Lung (tissue), 11 donors: ENCODE measurements at regions not wholly inside any gene's neighbourhood (a gene's known extent, or its start where the extent isn't known, plus 50 kb on each side); places are given as distances from the start of the nearest gene placed in this dataset.

Source experiments
- ATAC-seq: fragments of 200-7000 bp; cut with Tn5 transposase; one replicate; pipeline ENCODE4 v1.9.1; 2020; ENCODE audit warnings: moderate number of reproducible peaks; ENCODE audit not compliant: insufficient read depth, low FRiP score
- DNase-seq, 3 donors: peaks; one replicate each; pipeline ENCODE4 v3.0.0-alpha.2; 2013 to 2017
- H3K27ac ChIP-seq, 2 donors: one replicate each; pipeline ENCODE4 v1.5.1; 2013; ENCODE audit warnings: mild to moderate bottlenecking in 2 of 2, moderate library complexity in 2 of 2, control low read depth in 1 of 2, inconsistent platforms in 1 of 2, low read depth in 1 of 2, low read length in 1 of 2
- H3K27me3 ChIP-seq, 3 donors: one replicate each; pipeline ENCODE4 v1.5.1; 2013; ENCODE audit warnings: low read length in 2 of 3; ENCODE audit not compliant: control insufficient read depth in 3 of 3, insufficient read depth in 3 of 3
- H3K36me3 ChIP-seq, 4 donors: one replicate each; pipeline ENCODE4 v1.5.1; 2013; ENCODE audit warnings: low read length in 4 of 4, mild to moderate bottlenecking in 1 of 4, moderate library complexity in 1 of 4; ENCODE audit not compliant: control insufficient read depth in 4 of 4, insufficient read depth in 4 of 4
- H3K4me1 ChIP-seq, 5 donors: one replicate each; pipeline ENCODE4 v1.5.1; 2013; ENCODE audit warnings: low read length in 5 of 5, mild to moderate bottlenecking in 2 of 5, moderate library complexity in 1 of 5; ENCODE audit not compliant: control insufficient read depth in 5 of 5, insufficient read depth in 5 of 5
- H3K4me3 ChIP-seq: one replicate; pipeline ENCODE4 v1.5.1; 2013; ENCODE audit warnings: mild to moderate bottlenecking, control low read depth, moderate library complexity
- H3K9ac ChIP-seq, 2 donors: one replicate each; pipeline ENCODE4 v1.5.1; 2013; ENCODE audit warnings: low read length in 2 of 2, control low read depth in 1 of 2; ENCODE audit not compliant: insufficient read depth in 1 of 2
- H3K9me3 ChIP-seq, 4 donors: one replicate each; pipeline ENCODE4 v1.5.1; 2013; ENCODE audit warnings: low read length in 3 of 4, mild to moderate bottlenecking in 1 of 4, moderate library complexity in 1 of 4; ENCODE audit not compliant: control insufficient read depth in 4 of 4, insufficient read depth in 3 of 4
- WGBS, 2 donors: extraction: QIAGEN DNeasy Blood & Tissue Kit; methylation state at CpG; one replicate each; pipeline ENCODE4 v1.1.7; 2013; 5-methylcytosine and 5-hydroxymethylcytosine counted together
- TF ChIP-seq, protein P1 (sequence below): IDR thresholded peaks from 2 replicates; pipeline ENCODE4 v1.5.1; 2012; ENCODE audit warnings: mild to moderate bottlenecking; ENCODE audit errors: control extremely low read depth, extremely low read depth
- donor health status: control.
- donor health status: control.
- donor health status: Bipolar disorder and iron deficiency.
- donor health status: healthy.
- donor health status: DM: yes; HTN: yes; CAD: no.

GRCh38 chr3:22940285-22940684 lies 262.8 kb upstream of the UBE2E2 start:
- ATAC-seq (no peak), DNase-seq (no peak)
- Histone ChIP-seq H3K36me3 (no peaks in the 10 kb centered on the region), H3K9ac (no peak overlapping the region), H3K27ac (no peak overlapping the region), H3K4me3 (no peak overlapping the region), H3K27me3 (no peaks in the 10 kb centered on the region), H3K4me1 (peaks cover 0 to 39% (median 0%) of the 10 kb centered on the region in 5 donors), H3K9me3 (no peaks in the 10 kb centered on the region)
- WGBS, 2 donors, result 80 to 96% methylated on average over 7 of the region's 7 CpGs
- TF ChIP-seq, protein P1, sequence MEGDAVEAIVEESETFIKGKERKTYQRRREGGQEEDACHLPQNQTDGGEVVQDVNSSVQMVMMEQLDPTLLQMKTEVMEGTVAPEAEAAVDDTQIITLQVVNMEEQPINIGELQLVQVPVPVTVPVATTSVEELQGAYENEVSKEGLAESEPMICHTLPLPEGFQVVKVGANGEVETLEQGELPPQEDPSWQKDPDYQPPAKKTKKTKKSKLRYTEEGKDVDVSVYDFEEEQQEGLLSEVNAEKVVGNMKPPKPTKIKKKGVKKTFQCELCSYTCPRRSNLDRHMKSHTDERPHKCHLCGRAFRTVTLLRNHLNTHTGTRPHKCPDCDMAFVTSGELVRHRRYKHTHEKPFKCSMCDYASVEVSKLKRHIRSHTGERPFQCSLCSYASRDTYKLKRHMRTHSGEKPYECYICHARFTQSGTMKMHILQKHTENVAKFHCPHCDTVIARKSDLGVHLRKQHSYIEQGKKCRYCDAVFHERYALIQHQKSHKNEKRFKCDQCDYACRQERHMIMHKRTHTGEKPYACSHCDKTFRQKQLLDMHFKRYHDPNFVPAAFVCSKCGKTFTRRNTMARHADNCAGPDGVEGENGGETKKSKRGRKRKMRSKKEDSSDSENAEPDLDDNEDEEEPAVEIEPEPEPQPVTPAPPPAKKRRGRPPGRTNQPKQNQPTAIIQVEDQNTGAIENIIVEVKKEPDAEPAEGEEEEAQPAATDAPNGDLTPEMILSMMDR, result no peak

DNA sequence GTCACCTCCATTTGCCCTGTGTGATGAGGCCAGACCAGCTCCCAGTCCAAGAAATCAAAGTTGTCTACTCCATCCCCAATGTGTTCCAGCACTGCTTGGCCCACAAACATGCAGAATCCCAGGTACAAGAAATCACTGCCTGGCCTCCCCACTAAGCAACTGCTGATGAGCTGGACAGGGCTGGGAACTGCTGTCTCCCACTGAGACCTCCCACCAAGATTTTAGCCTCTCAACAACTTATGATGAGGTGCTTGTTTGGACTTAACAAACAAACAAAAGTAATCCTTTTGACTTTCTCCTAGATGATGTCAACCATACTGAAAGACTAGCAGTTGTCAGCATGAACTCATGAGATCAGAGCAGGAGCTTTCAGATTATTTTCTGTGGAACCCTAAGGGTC lies 260.1 kb upstream of the UBE2E2 start:
- peaks cover 0 to 27% (median 0%) of the 10 kb centered on the region in 5 donors for H3K4me1 ChIP-seq
- no peaks in the 10 kb centered on the region for H3K27me3 ChIP-seq
- no peak overlapping the region for H3K4me3 ChIP-seq
- peak; percentile 68 to 91 (median 90) for DNase-seq
- ATAC-seq, result no peak
- no peaks in the 10 kb centered on the region for H3K36me3 ChIP-seq
- no peak overlapping the region for H3K27ac ChIP-seq
- H3K9ac ChIP-seq, result no peak overlapping the region
- H3K9me3 ChIP-seq, result no peaks in the 10 kb centered on the region
- TF ChIP-seq, protein P1, result no peak

DNA sequence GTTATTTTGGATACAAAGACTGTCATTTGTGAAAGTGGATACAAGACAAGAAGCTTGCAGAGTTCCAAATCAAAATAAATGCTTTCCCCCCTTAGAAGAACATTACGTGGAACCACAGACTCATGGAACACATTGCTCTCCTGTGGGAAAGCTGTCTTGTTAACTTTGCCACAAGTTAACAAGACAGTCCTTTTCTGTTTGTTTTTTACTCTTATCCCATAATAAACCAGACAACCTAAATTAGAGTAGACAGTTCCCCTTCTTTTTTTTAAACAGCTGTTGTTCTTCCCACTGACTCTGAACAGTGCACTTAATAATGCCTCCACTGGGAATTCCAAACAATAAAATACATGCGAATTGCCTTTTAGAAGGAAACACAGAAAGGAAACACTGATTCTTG lies 255.3 kb upstream of the UBE2E2 start:
- ATAC-seq, result no peak
- Histone ChIP-seq H3K27ac (no peak overlapping the region), H3K4me3 (no peak overlapping the region), H3K36me3 (no peaks in the 10 kb centered on the region), H3K4me1 (peaks cover 0 to 21% (median 0%) of the 10 kb centered on the region in 5 donors), H3K9ac (no peak overlapping the region), H3K27me3 (no peaks in the 10 kb centered on the region), H3K9me3 (peaks cover 0 to 5% (median 0%) of the 10 kb centered on the region in 4 donors)
- peak in 1 of 3 donors; percentile 23 for DNase-seq
- TF ChIP-seq, protein P1, result no peak
- WGBS, 2 donors, result 79 to 90% methylated on average over 2 of the region's 2 CpGs

GRCh38 chr3:22951910-22952309 lies 251.2 kb upstream of the UBE2E2 start:
- Histone ChIP-seq H3K4me3 (no peak overlapping the region), H3K9me3 (peaks cover 0 to 5% (median 0%) of the 10 kb centered on the region in 4 donors), H3K27ac (no peak overlapping the region), H3K4me1 (peaks cover 0 to 6% (median 0%) of the 10 kb centered on the region in 5 donors), H3K36me3 (no peaks in the 10 kb centered on the region), H3K27me3 (no peaks in the 10 kb centered on the region), H3K9ac (no peak overlapping the region)
- ATAC-seq (no peak), DNase-seq (peak in 2 of 3 donors; percentile 39 to 57)
- TF ChIP-seq, protein P1, result no peak
